Stimulated activated CD8-positive, alpha-beta memory T cell treated with anti-CD3 and anti-CD28 coated beads, Interleukin-2, amount 100 ng/mL, for 1 hour (primary cell): ENCODE measurements at regions not wholly inside any gene's neighbourhood (a gene's known extent, or its start where the extent isn't known, plus 50 kb on each side); places are given as distances from the start of the nearest gene placed in this dataset.

Source experiments
- DNase-seq, 2 donors: peaks; one replicate each; pipeline ENCODE4 v3.0.0-alpha.2; 2020; ENCODE audit warnings: low read depth in 2 of 2

- DNase-seq, result no peak
These were observed 59.8 kb downstream of the MRM1 start for GRCh38 chr17:36661047-36661666.

GRCh38 chr17:36661688-36662087, 60.3 kb downstream of the MRM1 start:
- DNase-seq, result no peak

- DNase-seq, result no peak
These were observed 64.0 kb downstream of the MRM1 start for GRCh38 chr17:36665417-36665816.

DNA sequence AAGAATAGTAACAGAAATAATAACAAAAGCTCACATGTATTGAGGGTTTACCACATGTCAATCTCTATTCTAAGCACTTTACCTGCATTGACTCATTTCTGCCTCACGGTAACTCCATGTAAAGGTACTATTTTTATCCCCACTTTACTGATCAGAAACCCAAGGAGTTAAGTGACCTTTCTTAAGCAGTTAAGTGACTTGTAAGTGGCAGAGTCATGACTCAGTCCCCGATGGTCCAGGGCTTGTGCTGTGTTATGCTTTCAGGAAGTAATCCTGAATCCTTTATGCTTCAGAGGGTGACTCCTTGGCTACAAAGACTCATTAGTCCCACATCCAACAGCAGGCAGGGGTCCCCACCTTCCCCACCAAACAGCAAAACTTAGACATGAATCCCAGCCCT, 66.5 kb downstream of the MRM1 start:
- no peak for DNase-seq

- no peak for DNase-seq
These were observed 67.4 kb downstream of the MRM1 start for GRCh38 chr17:36668824-36669223.

GRCh38 chr17:36671144-36671543, 69.8 kb downstream of the MRM1 start:
- DNase-seq, result no peak

- DNase-seq, result no peak
These were observed 71.1 kb downstream of the MRM1 start for GRCh38 chr17:36672403-36672918.

DNA sequence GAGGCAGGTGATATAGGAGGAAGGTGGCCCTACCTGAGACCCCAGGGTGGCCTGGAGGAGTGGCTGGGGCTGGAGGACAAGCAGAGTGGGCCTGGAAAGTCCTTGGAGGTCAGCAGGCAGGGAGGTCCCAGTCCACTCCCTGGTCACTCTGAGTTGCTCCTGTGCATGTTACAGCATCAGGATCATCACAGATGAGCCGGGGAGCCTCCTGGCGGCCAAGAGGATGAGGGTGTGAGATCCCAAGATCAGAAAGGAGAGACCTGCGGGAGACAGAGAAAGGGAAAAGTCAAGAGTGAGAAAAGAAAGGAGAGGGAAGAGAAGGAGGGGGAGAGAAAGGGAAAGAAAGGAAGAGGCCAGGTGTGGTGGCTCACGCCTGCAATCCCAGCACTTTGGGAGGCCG, 71.7 kb downstream of the MRM1 start:
- no peak for DNase-seq

- no peak for DNase-seq
These were observed 72.4 kb downstream of the MRM1 start for GRCh38 chr17:36673637-36674277.

GRCh38 chr17:36674278-36674650, 72.9 kb downstream of the MRM1 start:
- DNase-seq, result peak in 1 of 2 donors; percentile 7

DNA sequence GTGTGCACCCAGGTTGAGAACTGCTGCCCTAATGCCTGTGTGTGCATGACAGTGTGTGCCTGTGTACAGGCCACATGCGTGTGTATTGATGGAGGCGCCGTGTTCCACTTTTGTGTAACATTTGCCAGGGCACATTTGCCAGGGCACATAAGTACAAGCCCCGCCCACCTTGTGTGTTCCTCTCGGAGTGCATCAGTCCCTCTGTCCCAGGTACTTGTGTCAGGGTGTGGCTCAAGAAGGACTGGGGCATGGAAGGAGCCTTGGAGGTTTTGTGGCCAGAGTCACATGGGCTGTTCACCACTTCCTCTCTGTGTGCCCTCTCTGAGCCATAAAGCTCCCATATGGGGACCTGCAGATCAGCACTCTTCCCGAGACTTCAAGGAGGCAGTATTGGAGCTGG, 73.9 kb downstream of the MRM1 start:
- DNase-seq, result no peak

GRCh38 chr17:36675786-36676185, 74.4 kb downstream of the MRM1 start:
- DNase-seq, result no peak

- no peak for DNase-seq
These were observed 78.6 kb downstream of the MRM1 start for GRCh38 chr17:36679815-36680467.

DNA sequence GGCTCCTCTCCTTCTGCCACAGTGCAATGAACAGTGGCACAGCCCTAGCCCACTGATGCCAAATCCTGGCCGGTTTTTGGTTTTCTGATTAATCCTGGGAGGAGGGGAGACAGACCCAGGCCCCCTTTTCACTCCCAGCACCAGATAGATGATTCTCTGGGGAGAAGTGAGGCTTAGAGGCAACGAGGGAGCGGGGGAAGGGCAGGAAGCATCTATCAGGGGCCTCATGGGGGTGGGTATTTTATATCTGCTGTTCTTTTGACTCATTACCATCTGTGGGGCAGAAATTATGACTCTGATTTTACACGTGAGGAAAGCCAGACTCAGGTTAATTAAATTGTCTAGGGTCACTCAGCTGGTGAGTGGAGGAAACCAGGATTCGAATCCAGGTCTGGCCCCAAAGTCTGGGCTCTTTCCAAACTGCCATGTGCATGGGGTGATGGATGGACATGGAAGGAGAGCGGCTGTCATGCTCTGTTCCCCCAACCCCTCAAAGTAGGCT, 79.4 kb downstream of the MRM1 start:
- DNase-seq, result no peak

DNA sequence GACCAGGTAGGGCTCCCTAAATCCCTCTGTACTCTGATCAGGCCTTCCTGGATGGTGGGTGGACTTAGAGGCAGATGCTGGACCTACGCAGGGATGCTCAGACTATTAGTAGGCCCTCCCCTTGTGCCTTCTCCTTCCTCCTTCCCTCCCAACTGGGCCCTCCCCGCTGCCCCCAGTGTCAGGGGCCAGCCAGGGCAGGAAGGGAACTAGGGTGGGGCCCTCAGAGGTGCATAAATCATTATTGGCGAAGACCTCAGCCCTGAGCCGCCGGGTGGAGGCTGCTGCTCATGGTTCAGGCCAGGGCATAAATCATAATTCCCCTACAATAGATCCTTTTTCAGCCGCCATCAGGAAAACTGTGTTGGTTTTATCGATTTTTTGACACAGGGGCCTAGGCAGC, 81.4 kb downstream of the MRM1 start:
- no peak for DNase-seq

DNA sequence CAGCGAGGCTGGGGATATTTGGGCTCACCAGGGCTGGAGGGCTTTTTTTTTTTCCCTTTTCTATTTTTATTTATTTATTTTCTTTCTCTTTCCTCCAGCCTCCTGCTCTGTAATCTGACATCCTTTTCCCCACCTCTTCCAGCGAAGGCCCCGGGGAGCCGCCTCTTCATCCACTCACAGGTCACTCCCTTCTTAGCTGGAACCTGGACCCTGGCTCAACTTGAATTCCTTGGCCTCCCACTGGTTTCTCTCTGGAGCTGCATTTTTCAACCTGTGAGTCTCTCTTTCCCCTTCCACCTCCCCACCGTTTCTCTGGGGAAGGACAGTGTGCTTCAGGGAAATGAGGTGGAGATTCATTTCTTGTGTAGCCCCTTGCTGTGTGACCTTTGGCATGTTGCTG, 82.0 kb downstream of the MRM1 start:
- no peak for DNase-seq

- no peak for DNase-seq
These were observed 82.8 kb downstream of the MRM1 start for GRCh38 chr17:36684134-36684533.

GRCh38 chr17:36686123-36686669, 84.8 kb downstream of the MRM1 start:
- no peak for DNase-seq

- no peak for DNase-seq
These were observed 86.4 kb downstream of the MRM1 start for GRCh38 chr17:36687736-36688135.

DNA sequence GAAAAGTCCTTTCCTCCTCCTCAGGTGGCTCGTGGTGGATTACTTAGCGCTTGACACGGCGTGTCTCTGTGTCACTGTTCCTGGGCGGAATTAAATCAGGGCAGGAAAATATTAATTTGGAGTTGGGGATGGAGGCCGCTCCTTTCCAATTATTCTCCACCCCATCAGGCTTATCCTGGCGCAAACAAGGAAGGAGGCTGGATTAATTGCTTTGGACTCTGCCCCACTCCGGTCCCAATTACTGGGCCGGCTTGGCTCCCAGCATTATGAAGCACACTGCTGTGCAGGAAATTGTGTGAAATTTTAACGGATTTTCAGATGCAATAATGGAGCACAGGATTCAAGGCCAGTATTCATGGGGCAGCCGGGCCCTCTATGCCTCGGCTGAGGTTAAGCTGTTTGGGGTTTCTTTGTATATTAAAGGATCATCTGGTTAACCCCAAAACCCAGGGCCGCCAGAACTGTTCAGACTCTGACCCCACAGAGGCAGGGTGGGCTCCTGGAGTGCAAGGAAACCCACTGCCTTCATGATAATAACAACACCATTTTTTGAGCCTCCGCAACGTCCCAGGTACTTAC, 87.8 kb downstream of the MRM1 start:
- DNase-seq, result no peak

- DNase-seq, result no peak
These were observed 88.8 kb downstream of the MRM1 start for GRCh38 chr17:36690190-36690589.

DNA sequence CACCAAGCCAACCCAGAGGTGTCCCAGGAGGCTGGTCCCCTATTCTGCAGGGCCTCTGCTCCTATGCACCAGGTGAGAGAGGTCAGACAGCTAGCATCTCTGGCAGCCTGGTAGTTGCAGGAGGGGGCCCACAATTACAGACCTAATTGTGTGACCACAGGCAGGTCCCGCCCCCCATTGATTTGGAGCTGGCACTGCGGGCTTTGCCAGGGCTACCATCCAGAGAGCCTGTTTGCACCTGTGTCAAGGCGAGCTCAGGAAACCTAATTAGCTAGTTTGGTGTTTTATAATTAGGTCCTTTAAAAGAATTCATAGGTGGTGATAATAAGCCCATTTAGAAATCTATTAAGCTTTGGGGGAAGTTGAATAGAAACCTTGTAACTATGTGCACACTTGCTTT, 90.2 kb downstream of the MRM1 start:
- no peak for DNase-seq
